ENCODE measurements at regions not wholly inside any gene's neighbourhood (a gene's known extent, or its start where the extent isn't known, plus 50 kb on each side); places are given as distances from the start of the nearest gene placed in this dataset.

- TF ChIP-seq CTCF (conservative IDR thresholded peaks at IDR 0.05; ENCODE audit: low read depth in 2 of 2), result no peak
- no peak for TF ChIP-seq REST (IDR thresholded peaks at IDR 0.05; ENCODE audit: unreplicated experiment)
- TF ChIP-seq POLR2AphosphoS5 (IDR thresholded peaks at IDR 0.05; ENCODE audit: low read depth), result no peak
- no peak for TF ChIP-seq EZH2 (IDR thresholded peaks at IDR 0.05; ENCODE audit: low read depth, unreplicated experiment)
- no peak for TF ChIP-seq EZH2phosphoT487 (IDR thresholded peaks at IDR 0.05; ENCODE audit: unreplicated experiment)
- no peak for TF ChIP-seq ZNF331 (CRISPR knock-in tag; IDR thresholded peaks at IDR 0.05; ENCODE audit: low read depth)
- no peak for TF ChIP-seq JUNB (IDR thresholded peaks at IDR 0.05; ENCODE audit: unreplicated experiment)
Observed at GRCh38 chr13:19057588-19058340, 123.9 kb downstream of the TUBA3C start.

Measured in GM23338 (cell line).